ENCODE measurements at regions not wholly inside any gene's neighbourhood (a gene's known extent, or its start where the extent isn't known, plus 50 kb on each side); places are given as distances from the start of the nearest gene placed in this dataset.
"Not testable (repeated sequence)": the region's sequence is repeated elsewhere in the genome, so short reads cannot be mapped to it uniquely, and the experiment has no call there.

GRCh38 chr7:112697211-112697610 lies 93.0 kb downstream of the TMEM168 start:
- TF ChIP-seq, protein P1, sequence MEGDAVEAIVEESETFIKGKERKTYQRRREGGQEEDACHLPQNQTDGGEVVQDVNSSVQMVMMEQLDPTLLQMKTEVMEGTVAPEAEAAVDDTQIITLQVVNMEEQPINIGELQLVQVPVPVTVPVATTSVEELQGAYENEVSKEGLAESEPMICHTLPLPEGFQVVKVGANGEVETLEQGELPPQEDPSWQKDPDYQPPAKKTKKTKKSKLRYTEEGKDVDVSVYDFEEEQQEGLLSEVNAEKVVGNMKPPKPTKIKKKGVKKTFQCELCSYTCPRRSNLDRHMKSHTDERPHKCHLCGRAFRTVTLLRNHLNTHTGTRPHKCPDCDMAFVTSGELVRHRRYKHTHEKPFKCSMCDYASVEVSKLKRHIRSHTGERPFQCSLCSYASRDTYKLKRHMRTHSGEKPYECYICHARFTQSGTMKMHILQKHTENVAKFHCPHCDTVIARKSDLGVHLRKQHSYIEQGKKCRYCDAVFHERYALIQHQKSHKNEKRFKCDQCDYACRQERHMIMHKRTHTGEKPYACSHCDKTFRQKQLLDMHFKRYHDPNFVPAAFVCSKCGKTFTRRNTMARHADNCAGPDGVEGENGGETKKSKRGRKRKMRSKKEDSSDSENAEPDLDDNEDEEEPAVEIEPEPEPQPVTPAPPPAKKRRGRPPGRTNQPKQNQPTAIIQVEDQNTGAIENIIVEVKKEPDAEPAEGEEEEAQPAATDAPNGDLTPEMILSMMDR (conservative IDR thresholded peaks at IDR 0.05 in 1 of 2, IDR thresholded peaks at IDR 0.05 in 1 of 2; ENCODE audit: low read depth in 1 of 2, low read length in 2 of 2), result not testable (repeated sequence)
- TF ChIP-seq EZH2 (IDR thresholded peaks at IDR 0.05; ENCODE audit: low read length, missing control alignments), result not testable (repeated sequence)

Measured in fibroblast of lung (primary cell).